ENCODE measurements at regions not wholly inside any gene's neighbourhood (a gene's known extent, or its start where the extent isn't known, plus 50 kb on each side); places are given as distances from the start of the nearest gene placed in this dataset.
"Not testable (repeated sequence)": the region's sequence is repeated elsewhere in the genome, so short reads cannot be mapped to it uniquely, and the experiment has no call there.

DNA sequence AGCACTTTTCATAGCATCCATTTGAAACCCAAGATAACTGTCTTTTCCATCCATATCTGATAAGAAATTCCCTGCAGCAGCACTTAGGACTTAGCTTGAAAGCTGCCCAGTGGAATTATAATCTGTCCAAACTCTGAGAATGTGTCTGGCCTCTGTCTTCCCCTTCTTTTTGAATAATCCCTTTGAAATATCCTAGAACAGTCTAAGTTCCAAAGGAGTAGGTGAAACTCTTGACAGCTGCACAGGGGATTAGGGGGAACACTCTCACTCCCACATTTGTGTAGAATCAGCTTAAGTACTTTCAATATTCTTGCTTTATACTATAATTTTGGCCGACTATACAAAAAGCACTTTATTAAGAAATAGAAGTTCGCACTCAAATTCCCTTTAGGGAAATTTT, 157.7 kb downstream of the PAPSS1 start:
- DNase-seq (ENCODE audit: low spot score) = no peak

GRCh38 chr4:107561481-107561880, 158.6 kb downstream of the PAPSS1 start:
- no peak for DNase-seq (ENCODE audit: low spot score)

DNA sequence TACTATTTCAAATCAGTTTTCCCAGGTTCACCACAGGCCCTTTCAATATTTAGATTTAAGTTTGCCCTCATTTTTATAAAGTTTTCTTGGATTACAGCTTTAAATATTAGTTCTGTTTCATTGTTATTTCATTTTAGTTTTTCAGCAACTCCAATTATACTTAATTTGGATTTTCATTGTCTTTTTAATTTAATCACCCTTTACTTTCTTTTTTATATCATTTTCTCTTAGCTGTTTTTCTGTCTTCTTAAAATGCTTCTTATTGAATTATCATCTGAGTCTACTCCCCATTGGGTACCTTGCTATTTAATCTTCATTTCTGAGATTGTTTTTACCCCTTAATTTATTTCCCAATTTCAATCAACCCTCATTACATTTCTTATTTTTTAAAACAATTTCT, 160.4 kb downstream of the PAPSS1 start:
- no peak for DNase-seq (ENCODE audit: low spot score)

DNA sequence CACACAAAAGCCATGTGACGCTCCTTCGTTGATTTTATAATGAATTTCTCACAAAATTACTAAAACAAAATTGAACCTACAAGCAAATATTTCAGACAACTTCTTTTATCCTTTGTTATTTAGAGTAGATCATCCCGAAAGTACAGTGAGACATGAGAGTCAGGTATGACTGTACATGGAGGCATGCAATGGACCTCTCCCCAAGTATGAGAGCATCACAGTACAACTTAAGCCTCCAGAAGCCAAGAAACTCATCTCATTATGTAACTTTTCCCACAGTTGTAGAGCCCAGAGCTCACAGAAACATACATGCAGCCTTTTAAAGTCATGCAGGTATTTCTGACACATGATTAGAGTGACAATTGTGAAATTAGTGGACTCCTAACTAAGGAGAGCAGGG, 167.7 kb downstream of the PAPSS1 start:
- DNase-seq (ENCODE audit: low spot score) = no peak

- DNase-seq (ENCODE audit: low spot score) = no peak
Measured at GRCh38 chr4:107548211-107548905, 171.7 kb downstream of the PAPSS1 start.

DNA sequence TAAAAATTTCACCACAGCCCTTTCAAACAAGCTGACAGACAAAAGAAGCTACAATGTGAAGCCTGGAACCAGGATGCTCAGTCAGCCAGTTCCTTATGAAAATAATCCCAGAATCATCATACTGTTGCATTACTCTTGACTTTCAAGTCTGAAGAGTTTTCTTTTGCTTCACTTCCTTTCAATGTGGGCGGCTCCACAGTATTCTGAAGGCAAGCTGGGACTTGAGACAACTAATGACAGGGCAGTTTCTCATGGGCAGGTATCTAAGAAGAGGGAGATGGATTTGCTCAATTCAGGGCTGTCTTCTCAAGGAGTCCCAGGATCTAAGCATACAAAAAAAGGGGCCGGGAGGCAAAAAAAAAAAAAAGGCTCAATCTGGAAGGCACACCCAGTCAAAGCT, 173.4 kb downstream of the PAPSS1 start:
- DNase-seq (ENCODE audit: low spot score) = no peak

GRCh38 chr4:107541511-107541910, 178.5 kb downstream of the PAPSS1 start:
- no peak for DNase-seq (ENCODE audit: low spot score)

GRCh38 chr4:107531927-107532326, 188.1 kb downstream of the PAPSS1 start:
- no peak for DNase-seq (ENCODE audit: low spot score)

GRCh38 chr4:107520368-107520767, 199.7 kb downstream of the PAPSS1 start:
- DNase-seq (ENCODE audit: low spot score) = no peak

DNA sequence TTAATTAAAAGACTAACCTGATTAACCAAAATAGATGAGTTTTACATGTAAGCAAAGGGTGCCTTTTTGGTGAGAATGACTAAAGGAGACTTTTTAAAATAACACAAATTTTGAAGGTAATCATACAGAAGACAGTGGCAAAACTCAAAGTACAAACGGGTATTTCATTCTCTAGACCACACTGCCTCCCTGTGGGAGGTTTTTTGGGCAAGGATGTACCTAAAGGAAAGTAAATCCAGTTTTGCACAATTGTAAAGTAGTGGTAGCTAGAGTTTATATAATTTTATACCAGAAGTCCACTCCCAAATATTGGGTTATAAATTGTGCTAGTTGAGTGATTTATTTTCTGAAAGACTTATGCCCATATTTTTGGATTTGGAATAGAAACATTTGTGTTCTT, 201.0 kb downstream of the PAPSS1 start:
- DNase-seq (ENCODE audit: low spot score) = no peak

- DNase-seq (ENCODE audit: low spot score) = no peak
Measured at GRCh38 chr4:107518076-107518475, 202.0 kb downstream of the PAPSS1 start.

DNA sequence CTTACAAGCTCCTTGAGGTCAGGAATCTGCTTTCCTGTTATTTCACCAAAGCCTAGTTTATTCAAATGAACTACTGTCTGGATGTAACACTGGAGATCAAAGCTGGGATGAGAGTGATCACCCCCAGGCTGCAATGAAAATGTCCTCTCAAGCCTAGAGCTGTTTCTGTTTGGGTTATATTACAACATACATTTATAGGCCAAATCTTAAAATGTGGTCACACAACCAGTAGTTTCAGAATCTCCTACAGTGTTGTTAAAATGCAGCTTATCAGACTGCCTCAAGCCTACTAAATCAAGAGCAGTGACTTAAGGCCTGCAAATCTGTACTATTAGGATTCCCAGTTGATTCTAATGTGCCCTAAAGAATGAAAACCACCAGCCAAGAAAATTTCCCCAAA, 207.5 kb downstream of the PAPSS1 start:
- DNase-seq (ENCODE audit: low spot score) = no peak

- DNase-seq (ENCODE audit: low spot score) = no peak
Measured at GRCh38 chr4:107509615-107510014, 210.4 kb downstream of the PAPSS1 start.

DNA sequence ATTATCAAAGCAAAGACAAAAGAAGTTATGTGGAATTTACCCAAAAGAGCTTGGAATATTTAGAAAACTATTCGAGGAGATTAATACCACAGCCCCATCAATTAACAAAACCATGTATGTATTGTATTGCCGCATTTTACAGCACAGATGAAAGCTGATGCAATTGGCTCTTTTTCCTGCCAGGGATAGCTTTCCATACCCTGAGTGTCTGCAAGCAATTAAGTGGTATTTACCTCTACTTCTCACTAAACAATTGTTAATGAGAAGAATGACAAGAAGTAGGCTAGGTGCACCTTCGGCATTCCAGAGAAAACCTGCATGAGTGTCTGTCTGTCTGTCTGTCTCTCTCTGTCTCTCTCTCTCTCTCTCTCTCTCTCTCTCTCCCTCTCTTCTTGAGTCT, 219.5 kb downstream of the PAPSS1 start:
- no peak for DNase-seq (ENCODE audit: low spot score)

DNA sequence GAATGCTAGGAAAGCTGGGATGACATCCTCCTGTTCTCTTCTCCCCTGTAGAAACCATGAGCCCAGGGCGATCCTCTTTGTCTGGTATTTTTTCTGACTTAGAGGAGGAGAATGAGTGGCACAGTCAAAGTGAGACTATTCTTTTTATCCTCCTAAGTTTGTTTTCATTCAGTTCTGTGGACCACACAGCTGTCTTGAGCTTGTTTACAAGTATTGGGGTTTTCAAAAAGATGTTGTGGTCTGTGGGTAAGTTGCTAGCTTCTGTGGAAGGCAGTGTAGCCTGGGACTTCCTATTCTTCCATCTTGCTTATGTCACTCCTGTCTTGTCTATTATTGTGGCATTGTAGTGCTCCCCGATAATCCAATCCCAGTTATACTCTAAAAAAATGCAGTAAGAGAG, 223.0 kb downstream of the PAPSS1 start:
- DNase-seq (ENCODE audit: low spot score) = no peak

GRCh38 chr4:107492566-107492965, 227.5 kb downstream of the PAPSS1 start:
- no peak for DNase-seq (ENCODE audit: low spot score)

DNA sequence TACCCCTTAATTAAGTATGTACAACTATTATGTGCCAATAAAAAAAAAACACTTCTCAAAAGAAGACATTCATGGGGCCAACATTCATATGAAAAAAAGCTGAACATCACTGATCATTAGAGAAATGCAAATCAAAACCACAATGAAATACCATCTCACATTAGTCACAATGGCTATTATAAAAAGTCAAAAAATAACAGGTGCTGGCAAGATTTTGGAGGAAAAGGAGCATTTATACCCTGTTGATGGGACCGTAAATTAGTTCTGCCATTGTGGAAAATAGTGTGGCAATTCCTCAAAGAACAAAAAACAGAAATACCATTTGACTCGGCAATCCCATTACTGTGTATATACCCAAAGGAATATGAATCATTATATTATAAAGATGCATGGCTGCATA, 229.9 kb downstream of the PAPSS1 start:
- DNase-seq (ENCODE audit: low spot score) = no peak

DNA sequence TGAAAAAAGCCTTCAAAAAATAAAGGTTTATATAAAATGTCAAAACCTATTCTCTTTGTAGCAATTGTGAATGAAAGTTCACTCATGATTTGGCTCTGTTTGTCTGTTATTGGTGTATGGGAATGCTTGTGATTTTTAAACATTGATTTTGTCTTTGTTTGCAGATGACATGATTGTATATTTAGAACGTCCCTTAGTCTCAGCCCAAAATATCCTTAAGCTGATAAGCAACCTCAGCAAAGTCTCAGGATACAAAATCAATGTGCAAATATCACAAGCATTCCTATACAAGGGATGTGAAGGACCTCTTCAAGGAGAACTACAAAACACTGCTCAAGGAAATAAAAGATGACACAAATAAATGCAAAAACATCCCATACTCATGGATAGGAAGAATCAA, 236.4 kb downstream of the PAPSS1 start:
- DNase-seq (ENCODE audit: low spot score) = not testable (repeated sequence)

DNA sequence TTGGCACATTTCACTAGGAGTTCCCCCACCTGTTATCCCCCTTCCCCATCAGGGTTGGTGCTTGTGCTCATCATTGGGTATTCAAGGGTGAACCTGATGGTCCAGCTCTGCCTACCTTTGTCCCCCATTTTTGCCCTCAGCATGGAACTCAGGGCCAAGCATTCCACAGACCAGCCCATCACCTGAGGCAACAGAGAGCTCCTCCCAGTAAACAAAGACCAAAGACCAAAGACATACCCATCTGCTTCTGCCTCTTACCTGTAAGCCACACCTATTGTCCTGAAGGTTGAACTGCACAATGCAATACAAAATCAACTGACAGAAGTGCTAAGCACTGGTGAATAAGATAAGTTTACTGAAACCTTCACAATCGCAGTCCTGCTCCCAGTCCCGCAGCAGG, 237.5 kb downstream of the PAPSS1 start:
- DNase-seq (ENCODE audit: low spot score) = no peak

DNA sequence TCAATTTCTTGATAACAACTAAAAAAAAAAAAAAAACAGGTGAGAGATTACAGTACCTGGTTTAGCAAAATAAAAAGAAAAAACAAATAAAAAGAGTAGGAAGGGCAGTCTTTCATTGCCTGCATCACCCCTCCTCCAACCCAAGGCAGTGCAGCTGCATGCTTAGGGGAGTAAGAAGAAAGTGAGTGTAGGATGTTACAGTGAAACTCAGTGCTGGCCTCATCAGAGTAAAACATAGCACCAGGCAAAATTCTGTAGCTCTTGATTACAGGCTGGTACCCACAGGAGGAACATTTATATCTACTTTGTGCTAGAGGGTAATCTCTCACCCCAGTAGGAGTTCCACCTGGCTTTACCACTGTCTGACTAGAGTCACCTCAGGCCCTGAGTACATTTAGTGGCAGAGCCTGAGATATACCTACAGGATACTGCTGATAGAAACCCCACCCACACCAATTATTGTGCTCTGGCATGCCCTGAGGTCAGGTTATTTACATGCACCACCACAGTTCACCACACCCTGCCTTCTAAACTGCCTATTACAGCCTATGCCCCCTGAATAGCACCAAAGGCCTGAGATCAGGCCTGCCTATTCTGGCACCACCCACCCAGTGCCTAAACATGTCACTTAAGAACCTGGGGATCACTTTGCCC, 241.6 kb downstream of the PAPSS1 start:
- DNase-seq (ENCODE audit: low spot score) = peak; percentile 4

- no peak for DNase-seq (ENCODE audit: low spot score)
Measured at GRCh38 chr4:107473126-107473525, 246.9 kb downstream of the PAPSS1 start.

GRCh38 chr4:107472265-107472948, 247.6 kb downstream of the PAPSS1 start:
- no peak for DNase-seq (ENCODE audit: low spot score)

DNA sequence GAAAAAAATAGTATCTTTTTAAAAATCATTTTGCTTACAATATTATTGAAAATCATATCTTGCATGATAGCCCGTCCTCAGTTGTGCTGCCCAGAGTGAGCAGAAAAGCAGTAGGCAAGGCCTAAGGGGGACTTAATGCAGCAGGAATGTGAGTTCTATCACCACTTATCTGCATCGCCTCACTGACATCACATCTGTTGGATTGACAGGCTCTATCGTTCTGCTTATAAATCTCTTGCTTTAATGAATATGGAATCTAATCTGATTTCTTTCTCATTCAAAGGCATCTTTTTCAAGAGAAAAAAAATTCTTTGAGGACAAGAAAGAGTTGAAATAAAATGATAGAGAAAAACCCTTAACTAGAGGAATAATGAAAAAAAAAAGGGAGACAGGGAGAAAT, 249.9 kb downstream of the PAPSS1 start:
- DNase-seq (ENCODE audit: low spot score) = no peak
